Adrenal gland (tissue), 9 donors: ENCODE measurements at regions not wholly inside any gene's neighbourhood (a gene's known extent, or its start where the extent isn't known, plus 50 kb on each side); places are given as distances from the start of the nearest gene placed in this dataset.
"Not testable (repeated sequence)": the region's sequence is repeated elsewhere in the genome, so short reads cannot be mapped to it uniquely, and the experiment has no call there.

Experiments
- DNase-seq, 7 donors: peaks; one replicate each; pipeline ENCODE4 v3.0.0-alpha.2; 2019 to 2020
- H3K27ac ChIP-seq, 5 donors: fragments of 200-600 bp; sonication (generic) in 4 of 5; 1 replicate in 3 of 5; 2 replicates in 2 of 5; pipeline versions ENCODE4 v1.5.1 to v1.8.0; 2016 to 2020; ENCODE audit warnings: mild to moderate bottlenecking in 1 of 5
- H3K27me3 ChIP-seq: fragments of 200-600 bp; 2 replicates; pipeline ENCODE4 v1.8.0; 2021
- H3K36me3 ChIP-seq, 2 donors: fragments of 200-600 bp; replicated peaks in 1 of 2; 1 replicate in 1 of 2; 2 replicates in 1 of 2; pipeline versions ENCODE4 v1.5.1 to v1.8.0; 2018 to 2022
- H3K4me1 ChIP-seq, 2 donors: fragments of 200-600 bp; replicated peaks in 1 of 2; 1 replicate in 1 of 2; 2 replicates in 1 of 2; pipeline versions ENCODE4 v1.5.1 to v1.8.0; 2018 to 2021
- H3K4me3 ChIP-seq, 4 donors: fragments of 200-600 bp; sonication (generic) in 3 of 4; one replicate each; pipeline ENCODE4 v1.5.1; 2016 to 2018
- H3K9me3 ChIP-seq, 3 donors: fragments of 200-600 bp; sonication (generic) in 1 of 3; replicated peaks in 1 of 3; 1 replicate in 2 of 3; 2 replicates in 1 of 3; pipeline versions ENCODE4 v1.5.1 to v1.8.0; 2016 to 2021
- WGBS, 4 donors: extraction: QIAGEN DNeasy Blood & Tissue Kit in 2 of 4; methylation state at CpG; one replicate each; pipeline versions ENCODE4 v1.1.5 to v1.1.7; 2013 to 2017; 5-methylcytosine and 5-hydroxymethylcytosine counted together
- intact Hi-C, 2 donors: fragments of 100-400 bp; cut with DNase I; formaldehyde crosslinking; loops; one replicate each; pipeline versions ENCODE4 v1.14.1 to v1.15.0; 2022 to 2023
- donor health status: healthy with polysubstance abuse.
- donor health status: Bipolar disorder and iron deficiency.
- donor health status: DM: yes; HTN: yes; CAD: no.
- donor health status: DM: no; HTN: no; CAD: no.
- donor health status: DM: no; HTN: no; CAD: no.

DNA sequence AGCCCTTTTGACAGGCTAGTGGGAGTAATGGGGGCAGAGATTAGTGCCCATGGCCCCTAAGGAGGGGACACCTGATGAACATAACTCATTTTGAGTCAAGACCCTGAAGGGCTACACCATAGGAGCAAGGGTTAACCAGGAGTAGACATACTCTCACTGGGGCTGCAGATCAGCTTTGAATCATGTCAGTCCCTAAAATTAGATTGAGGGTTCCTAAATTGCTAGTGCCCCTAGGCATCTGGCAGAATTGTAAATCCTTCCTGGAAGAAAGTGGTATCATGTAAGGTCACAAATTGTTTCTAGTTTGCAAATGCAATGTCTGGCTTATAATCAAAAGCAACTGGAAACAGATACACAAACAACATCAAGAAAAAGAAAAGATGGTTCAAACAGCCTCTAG lies 52.1 kb upstream of the LRRC37A2 start:
- H3K4me3 ChIP-seq, H3K27me3 ChIP-seq, H3K4me1 ChIP-seq, DNase-seq, H3K36me3 ChIP-seq, H3K9me3 ChIP-seq, H3K27ac ChIP-seq, intact Hi-C loops: not testable (repeated sequence)

DNA sequence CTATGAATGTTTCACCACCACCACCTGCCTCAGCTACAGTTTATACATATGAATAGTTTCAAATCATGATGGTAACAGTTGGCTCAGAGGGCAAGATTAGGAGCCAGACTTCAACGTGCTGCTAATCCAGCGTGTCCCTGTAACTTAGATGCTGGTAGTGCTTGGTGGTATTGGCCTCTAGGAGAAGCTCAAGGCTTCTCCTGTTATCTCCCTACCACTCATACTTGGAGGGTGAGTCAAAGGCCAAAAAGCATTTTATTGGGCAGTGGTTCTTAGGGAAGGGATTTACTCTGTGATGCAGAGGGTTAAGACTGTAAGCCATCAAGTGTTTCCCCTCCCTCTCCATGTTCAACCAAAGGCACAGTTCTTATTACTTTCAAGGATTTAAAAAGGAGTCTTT lies 57.2 kb upstream of the LRRC37A2 start:
- H3K27me3 ChIP-seq, H3K4me1 ChIP-seq, DNase-seq, H3K9me3 ChIP-seq, H3K27ac ChIP-seq, H3K4me3 ChIP-seq, intact Hi-C loops, H3K36me3 ChIP-seq: not testable (repeated sequence)
- no CpG with 5 or more reads among the region's 2 CpGs for WGBS, 4 donors

DNA sequence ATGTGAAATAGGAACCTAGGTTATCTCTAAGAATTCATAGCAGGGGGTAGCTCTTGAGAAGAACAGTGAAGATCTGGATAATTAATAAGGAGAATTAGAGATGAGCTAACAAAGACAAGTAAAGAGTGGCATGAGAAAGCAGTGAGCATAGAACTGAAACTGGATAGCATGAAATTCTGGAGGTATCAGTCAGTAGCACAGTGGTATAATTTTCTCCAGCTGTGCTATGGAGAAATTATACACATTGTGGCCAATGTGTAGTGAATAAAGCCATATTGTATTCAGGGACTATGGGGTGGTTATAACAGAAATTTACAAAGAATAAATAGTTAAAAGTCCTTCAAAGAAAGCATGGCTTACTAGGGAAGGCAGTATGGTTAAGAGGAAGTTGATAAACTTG lies 57.7 kb upstream of the LRRC37A2 start:
- H3K9me3 ChIP-seq, intact Hi-C loops, H3K27me3 ChIP-seq, H3K36me3 ChIP-seq, DNase-seq, H3K27ac ChIP-seq, H3K4me3 ChIP-seq, H3K4me1 ChIP-seq: not testable (repeated sequence)

DNA sequence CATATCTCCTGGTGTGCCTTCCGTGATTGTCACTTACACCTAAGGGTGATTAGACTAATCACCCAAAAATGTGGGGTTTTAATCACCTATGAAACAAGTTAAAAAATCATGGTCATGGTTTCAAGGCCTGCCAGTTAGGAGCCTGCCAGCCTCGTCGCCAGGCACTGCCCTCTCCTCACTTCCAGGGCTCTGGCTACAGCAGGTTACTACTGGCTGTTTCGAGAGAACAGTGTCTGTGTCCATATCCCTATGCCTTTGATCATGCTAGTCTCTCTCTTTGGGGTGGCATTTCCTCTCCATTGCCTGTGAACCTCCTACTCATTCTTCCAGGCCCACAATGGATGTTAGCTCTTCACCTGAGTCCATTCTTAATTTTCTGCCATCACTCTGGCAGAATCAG lies 59.2 kb upstream of the LRRC37A2 start:
- H3K4me3 ChIP-seq, intact Hi-C loops, H3K27ac ChIP-seq, H3K9me3 ChIP-seq, H3K27me3 ChIP-seq, H3K36me3 ChIP-seq, DNase-seq, H3K4me1 ChIP-seq: not testable (repeated sequence)
- no CpG with 5 or more reads among the region's 4 CpGs for WGBS, 4 donors

DNA sequence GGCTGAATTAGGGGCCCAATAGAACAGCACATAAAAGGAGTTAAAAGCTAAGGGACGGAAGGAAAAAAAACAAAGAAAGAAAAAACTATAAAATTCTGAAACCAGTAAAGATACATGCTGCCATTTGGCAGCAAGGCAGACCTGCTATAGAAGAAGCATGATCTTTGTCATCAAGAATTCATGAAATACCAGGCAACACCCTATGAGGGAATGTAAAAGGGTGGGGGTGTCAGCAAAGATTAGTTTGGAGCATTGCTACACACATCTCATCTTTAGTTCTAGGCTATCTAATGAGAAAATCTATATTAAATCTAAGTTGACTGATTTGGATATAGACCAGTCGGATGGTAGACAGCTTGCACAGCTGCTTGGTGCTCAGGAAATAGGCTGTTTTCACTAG lies 66.4 kb upstream of the LRRC37A2 start:
- H3K4me1 ChIP-seq, H3K4me3 ChIP-seq, intact Hi-C loops, H3K27me3 ChIP-seq, H3K27ac ChIP-seq, H3K36me3 ChIP-seq, H3K9me3 ChIP-seq, DNase-seq: not testable (repeated sequence)
- WGBS, 4 donors, result no CpG with 5 or more reads among the region's 2 CpGs

DNA sequence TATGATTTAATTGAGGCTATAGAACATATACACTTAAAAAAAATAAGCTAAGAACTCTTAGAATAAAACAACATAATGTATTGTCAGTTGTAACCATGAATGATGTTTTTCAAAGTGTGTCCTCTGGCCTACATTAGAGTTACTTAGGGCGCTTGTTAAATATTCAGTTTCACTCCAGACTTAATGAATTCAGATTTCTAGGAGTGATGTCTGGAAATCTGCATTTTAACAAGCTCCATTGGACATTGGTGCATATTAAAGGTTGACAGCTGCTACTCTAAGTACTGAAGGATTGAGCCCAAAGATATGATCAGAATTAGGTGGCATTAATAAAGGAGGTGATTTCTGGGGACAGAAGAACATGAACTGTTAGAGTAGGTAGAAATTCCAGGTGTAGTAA lies 66.9 kb upstream of the LRRC37A2 start:
- no CpG with 5 or more reads among the region's 1 CpG for WGBS, 4 donors
- H3K27ac ChIP-seq, H3K9me3 ChIP-seq, H3K4me3 ChIP-seq, H3K27me3 ChIP-seq, intact Hi-C loops, H3K36me3 ChIP-seq, DNase-seq, H3K4me1 ChIP-seq: not testable (repeated sequence)

DNA sequence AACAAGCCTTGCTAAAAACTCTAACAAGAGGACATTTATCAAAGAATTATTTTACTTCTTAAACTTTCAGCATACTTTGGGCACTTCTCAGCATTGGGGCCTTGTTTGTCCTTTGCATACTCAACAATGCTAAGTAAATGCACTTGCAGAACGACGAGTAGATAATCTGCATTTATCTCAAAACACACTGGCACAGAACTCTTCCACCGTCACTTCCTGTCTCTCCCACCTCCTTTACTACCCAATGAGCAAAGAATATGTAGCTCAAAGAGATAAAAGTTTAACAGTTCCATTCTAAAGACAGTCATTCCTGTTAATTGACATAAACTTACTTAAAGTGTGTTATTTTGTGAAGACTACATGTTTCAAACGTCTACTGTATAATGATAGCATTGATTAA lies 70.1 kb upstream of the LRRC37A2 start:
- H3K36me3 ChIP-seq, H3K9me3 ChIP-seq, H3K27me3 ChIP-seq, H3K4me3 ChIP-seq, DNase-seq, H3K27ac ChIP-seq, intact Hi-C loops, H3K4me1 ChIP-seq: not testable (repeated sequence)
- WGBS, 4 donors, result no CpG with 5 or more reads among the region's 4 CpGs

DNA sequence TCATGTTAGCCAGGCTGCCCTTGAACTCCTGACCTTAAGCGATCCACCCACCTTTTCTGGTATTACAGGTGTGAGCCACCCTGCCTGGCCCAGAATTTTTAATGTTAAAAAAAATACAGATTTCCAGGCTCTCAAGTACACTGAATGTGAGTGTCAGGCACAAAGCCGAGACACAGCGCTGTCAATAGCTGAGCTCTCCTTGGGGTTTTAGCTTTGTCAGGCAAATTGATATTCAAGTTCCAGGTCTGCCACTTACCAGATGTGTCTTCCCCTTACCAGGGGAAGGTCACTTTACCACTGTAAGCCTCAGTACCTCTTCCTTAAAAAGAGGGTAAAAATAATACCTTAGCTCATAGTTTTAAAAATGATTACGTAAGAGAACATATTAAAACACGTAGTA lies 71.6 kb upstream of the LRRC37A2 start:
- H3K27ac ChIP-seq, H3K27me3 ChIP-seq, H3K4me3 ChIP-seq, intact Hi-C loops, H3K4me1 ChIP-seq, DNase-seq, H3K9me3 ChIP-seq, H3K36me3 ChIP-seq: not testable (repeated sequence)
- no CpG with 5 or more reads among the region's 5 CpGs for WGBS, 4 donors

DNA sequence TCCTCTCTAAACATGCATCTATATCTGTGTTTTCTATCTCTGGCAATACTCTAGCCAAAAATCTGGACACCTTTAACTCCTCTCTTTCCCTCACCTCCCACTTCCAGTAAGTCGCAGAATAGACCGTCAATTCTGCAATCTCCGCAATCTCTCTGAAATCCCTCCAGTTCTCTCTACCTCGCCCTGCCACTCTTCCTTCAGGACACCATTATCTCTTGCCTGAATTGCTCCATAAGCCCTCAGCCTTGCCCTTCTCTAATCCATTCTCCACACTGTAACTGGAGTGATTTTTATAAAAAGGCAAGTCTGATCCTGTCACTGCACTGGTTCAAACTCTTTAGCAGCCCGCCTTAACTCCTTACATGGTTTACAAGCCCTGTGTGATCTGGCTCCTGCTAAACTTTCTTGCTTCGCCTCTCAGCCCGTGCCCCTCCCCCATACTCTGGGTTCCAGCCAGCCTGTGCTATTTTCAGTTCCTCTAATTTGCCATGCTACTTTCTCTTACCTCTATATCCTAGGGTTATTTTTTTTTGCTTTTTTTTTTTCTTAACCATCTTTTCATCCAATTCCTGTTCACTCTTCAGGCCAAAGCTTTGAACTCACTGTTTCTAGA lies 73.0 kb upstream of the ARL17B start:
- H3K4me1 ChIP-seq, H3K27me3 ChIP-seq, intact Hi-C loops, H3K9me3 ChIP-seq, H3K27ac ChIP-seq, H3K4me3 ChIP-seq, H3K36me3 ChIP-seq, DNase-seq: not testable (repeated sequence)
- WGBS, 4 donors, result no CpG with 5 or more reads among the region's 7 CpGs

DNA sequence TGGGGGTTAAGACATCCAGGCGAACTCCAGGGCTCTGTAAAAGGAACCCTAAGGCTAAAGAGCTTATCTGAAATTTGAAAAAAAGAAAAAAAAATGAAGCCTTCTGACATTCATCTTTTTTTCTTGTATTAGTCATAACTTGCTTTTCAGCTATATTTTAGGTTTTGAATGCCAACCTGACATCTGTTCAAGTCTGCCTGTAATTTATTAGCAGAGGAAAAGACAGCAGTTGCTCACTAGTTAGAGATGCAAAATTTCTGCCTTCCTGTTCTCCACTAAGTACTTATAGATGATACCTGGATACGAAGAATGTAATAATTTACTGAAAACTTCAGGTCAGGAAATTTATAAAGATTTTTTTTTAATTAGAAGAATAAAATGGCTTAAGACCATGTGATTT lies 68.7 kb upstream of the ARL17B start:
- H3K9me3 ChIP-seq, H3K27me3 ChIP-seq, H3K27ac ChIP-seq, H3K4me1 ChIP-seq, H3K4me3 ChIP-seq, H3K36me3 ChIP-seq, DNase-seq, intact Hi-C loops: not testable (repeated sequence)
- no CpG with 5 or more reads among the region's 2 CpGs for WGBS, 4 donors

DNA sequence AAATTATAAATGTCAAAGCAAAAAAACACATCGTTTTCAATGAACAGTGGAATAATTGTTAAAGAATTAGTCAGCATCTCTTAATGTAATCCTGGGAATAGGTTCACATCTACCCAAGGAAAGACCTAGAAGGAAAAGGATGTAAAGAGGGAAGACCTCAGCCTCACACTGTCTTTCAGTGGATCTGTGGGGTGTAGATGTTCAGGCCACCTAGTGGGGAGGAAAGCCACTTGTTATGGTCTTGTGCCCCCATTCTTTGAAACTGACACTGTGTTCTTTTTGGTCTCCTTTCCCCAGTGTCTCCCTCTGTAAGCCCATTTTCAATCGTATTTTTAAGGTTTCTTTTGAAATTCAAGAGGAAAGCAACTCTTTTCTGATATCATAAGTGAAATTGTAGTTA lies 68.1 kb upstream of the ARL17B start:
- H3K9me3 ChIP-seq, H3K36me3 ChIP-seq, H3K4me3 ChIP-seq, H3K27ac ChIP-seq, intact Hi-C loops, H3K27me3 ChIP-seq, DNase-seq, H3K4me1 ChIP-seq: not testable (repeated sequence)
- WGBS, 4 donors, result no CpG with 5 or more reads among the region's 2 CpGs

DNA sequence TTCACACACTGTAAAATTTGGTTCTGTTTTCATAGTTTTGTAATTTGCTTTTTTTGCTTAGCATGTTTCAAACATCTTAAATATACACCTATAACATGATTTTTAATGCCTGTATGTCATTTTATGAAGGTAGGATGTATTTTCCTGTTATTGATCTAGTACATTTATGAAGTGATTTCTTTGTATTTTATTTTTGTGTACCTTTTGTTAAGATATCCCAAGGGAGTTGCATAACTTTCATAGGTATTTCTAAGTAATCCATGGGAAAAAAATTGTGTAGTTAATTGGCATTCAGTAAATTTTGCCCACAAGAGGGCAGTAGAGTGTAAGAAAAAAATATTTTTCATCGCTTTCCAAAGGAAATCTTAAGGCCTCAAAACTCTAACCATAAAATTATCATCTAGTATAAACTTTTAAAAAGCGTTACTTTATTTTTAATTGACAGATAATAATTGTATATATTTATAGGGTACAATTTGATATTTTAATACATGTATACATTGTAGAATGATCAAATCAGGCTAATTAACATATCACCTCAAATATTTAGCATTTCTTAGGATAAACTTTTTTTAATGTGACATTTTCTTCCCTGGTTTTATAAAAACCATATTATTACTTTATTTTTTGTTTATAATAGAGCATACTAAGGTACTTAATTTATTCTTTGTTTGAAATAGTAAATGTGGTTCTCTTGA lies 62.8 kb upstream of the ARL17B start:
- DNase-seq, H3K27me3 ChIP-seq, H3K9me3 ChIP-seq, intact Hi-C loops, H3K4me1 ChIP-seq, H3K27ac ChIP-seq, H3K36me3 ChIP-seq, H3K4me3 ChIP-seq: not testable (repeated sequence)
- 21 to 33% methylated on average over 1 of the region's 2 CpGs; no CpG with 5 or more reads in 2 of the 4 donors for WGBS, 4 donors
